SK-N-SH (cell line): ENCODE measurements at regions not wholly inside any gene's neighbourhood (a gene's known extent, or its start where the extent isn't known, plus 50 kb on each side); places are given as distances from the start of the nearest gene placed in this dataset.

Source experiments
- NFIC ChIP-seq: IDR thresholded peaks from 2 replicates; pipeline ENCODE4 v1.4.0; 2012; ENCODE audit warnings: borderline replicate concordance
- RAD21 ChIP-seq: IDR thresholded peaks from 2 replicates; pipeline ENCODE4 v1.6.1; 2012; ENCODE audit warnings: mild to moderate bottlenecking, low read length
- TAF1 ChIP-seq: IDR thresholded peaks from 2 replicates; pipeline ENCODE4 v1.6.1; 2012; ENCODE audit warnings: low read depth, mild to moderate bottlenecking, low read length, moderate library complexity, borderline replicate concordance
- TF ChIP-seq, protein P1 (sequence below): fragments of 200-600 bp; sonication (generic); IDR thresholded peaks from 2 replicates; pipeline ENCODE4 v1.6.1; 2017; ENCODE audit warnings: antibody characterized with exemption, mild to moderate bottlenecking, moderate library complexity

DNA sequence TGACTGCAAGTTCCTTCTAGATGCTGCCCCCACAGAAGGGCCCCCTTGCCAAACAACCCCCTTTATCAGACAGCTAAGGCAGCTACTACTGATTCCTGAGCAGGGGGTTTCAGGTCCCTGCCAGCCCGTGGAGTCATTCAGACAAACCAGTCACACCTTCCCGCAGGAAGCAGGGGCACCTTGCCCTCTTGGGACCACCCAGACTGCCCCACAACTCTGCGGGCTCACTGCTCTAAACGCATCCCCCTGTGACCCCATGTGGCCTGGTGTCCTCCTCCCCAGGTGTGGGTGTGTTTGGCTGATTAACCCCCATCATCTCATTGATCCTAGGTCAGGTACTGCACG lies 298.9 kb downstream of the TCERG1L start:
- TF ChIP-seq, protein P1, sequence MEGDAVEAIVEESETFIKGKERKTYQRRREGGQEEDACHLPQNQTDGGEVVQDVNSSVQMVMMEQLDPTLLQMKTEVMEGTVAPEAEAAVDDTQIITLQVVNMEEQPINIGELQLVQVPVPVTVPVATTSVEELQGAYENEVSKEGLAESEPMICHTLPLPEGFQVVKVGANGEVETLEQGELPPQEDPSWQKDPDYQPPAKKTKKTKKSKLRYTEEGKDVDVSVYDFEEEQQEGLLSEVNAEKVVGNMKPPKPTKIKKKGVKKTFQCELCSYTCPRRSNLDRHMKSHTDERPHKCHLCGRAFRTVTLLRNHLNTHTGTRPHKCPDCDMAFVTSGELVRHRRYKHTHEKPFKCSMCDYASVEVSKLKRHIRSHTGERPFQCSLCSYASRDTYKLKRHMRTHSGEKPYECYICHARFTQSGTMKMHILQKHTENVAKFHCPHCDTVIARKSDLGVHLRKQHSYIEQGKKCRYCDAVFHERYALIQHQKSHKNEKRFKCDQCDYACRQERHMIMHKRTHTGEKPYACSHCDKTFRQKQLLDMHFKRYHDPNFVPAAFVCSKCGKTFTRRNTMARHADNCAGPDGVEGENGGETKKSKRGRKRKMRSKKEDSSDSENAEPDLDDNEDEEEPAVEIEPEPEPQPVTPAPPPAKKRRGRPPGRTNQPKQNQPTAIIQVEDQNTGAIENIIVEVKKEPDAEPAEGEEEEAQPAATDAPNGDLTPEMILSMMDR, result no peak
- TF ChIP-seq RAD21 (no peak), TAF1 (no peak), NFIC (no peak)
